HG03135 (cell line): ENCODE measurements at regions not wholly inside any gene's neighbourhood (a gene's known extent, or its start where the extent isn't known, plus 50 kb on each side); places are given as distances from the start of the nearest gene placed in this dataset.
"Not testable (repeated sequence)": the region's sequence is repeated elsewhere in the genome, so short reads cannot be mapped to it uniquely, and the experiment has no call there.

Experiments
- ATAC-seq: cut with Tn5 transposase; IDR thresholded peaks from one replicate; pipeline ENCODE4 v1.9.1; 2021; ENCODE audit warnings: mild to moderate bottlenecking, moderate library complexity; ENCODE audit not compliant: unreplicated experiment

DNA sequence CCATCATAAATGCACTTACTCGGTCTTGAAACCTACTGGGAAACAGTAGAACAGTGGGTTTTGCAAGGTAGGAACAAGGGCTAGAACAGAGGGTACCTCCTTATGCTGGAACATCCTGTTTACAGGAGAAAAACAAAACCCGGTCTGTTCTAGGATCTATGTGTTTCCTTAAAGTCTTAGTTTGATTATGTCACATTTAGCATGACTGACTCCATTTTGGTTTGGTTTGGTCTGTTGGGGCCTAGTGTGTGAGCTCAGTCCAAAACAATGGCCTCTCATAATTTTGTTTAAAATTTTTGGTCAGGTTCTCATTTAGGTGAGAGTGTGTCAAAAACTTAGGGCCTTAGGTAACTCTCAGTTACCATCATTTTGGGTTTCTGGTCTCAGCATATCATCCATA is 96.3 kb upstream of the TRIM24 start:
- ATAC-seq = no peak

DNA sequence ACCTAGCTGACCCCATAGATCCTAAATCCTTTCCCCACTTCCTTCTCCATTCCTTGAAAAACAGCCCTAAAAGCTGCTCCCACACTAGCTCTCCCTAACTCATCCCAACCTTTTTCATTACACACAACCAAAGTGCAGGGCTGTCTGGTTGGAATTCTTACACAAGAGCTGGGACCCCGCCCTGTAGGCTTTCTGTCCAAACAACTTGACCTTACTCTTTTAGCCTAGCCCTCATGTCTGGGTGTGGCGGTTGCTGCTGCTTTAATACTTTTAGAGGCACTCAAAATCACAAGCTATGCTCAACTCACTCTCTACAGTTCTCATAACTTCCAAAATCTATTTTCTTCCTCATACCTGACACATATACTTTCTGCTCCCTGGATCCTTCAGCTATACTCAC is 93.9 kb upstream of the TRIM24 start:
- ATAC-seq = not testable (repeated sequence)

DNA sequence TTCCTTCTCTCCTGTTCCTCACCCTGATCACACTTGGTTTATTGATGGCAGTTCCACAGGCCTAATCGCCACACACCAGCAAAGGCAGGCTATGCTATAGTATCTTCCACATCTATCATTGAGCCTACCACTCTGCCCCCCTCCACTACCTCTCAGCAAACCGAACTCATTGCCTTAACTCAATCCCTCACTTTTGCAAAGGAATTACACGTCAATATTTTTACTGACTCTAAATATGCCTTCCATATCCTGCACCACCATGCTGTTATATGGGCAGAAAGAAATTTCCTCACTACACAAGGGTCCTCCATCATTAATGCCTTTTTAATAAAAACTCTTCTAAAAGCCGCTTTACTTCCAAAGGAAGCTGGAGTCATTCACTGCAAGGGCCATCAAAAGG is 93.4 kb upstream of the TRIM24 start:
- ATAC-seq = not testable (repeated sequence)

DNA sequence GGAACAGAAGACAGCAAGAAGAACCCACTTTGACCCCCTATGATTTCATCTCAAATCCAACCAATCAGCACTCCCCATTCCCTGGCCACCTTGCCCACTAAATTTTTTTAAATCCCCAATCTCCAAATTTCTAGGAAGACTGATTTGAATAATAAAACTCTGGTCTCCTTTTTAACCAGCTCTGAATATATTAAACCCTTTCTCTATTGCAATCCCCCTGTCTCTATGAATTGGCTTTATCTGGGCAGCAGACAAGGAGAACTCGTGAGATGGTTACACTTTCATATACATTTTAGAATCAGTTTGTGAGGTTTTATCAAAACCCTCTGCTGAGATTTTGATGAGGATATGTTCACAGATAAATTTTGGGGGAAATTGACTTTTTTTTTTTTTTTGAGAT is 90.3 kb upstream of the TRIM24 start:
- no peak for ATAC-seq

DNA sequence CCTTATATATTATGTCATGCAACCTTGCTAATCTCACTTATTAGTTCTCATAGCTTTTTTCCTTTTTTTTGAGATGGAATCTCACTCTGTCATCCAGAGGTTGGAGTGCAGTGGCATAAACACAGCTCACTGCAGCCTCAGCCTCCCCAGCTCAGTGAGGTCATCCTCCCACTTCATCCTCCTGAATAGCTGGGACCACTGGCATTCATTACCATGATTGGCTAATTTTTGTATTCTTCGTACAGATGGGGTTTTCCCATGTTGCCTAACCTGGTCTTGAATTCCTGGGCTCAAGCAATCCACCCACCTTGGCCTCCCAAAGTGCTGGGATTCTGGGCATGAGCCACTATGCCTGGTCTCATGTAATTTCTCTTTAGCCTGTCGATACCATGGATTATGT is 89.1 kb upstream of the TRIM24 start:
- no peak for ATAC-seq

DNA sequence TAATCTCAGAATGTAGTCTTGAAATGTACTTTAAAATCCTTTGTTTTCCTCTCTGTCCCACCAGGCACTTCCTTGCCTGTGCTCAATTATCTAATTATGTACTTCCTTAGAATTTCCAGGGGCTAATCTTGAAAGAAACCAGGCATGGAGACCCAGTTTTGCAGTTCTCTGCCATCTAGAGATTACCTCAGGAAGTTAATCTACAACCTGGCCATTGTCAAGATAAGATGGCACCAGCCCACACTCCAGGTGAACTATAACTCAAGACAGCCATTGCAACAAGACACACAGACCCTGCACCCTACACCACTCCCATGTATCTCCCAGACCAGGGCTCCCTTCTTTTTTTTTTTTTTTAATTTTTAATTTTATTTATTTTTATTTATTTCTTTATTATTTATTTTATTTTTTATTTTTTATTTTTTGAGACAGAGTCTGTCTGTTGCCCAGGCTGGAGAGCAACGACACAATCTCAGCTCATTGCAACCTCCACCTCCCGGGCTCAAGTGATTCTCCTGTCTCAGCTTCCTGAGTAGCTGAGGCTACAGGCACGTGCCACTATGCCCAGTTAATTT is 85.9 kb upstream of the TRIM24 start:
- ATAC-seq = no peak

DNA sequence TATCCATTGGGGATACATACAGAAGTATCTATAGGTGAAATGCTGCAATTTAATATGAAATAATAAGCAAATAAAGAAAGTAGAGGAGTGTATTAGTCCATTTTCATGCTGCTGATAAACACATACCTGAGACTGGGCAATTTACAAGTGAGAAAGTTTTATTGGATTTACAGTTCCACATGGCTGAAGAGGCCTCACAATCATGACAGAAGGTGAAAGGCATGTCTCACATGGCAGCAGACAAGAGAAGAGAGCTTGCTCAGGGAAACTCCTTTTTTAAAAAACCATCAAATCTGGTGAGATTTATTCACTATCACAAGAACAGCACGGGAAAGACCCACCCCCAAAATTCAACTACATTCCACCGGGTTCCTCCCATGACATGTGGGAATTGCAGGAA is 82.8 kb upstream of the TRIM24 start:
- no peak for ATAC-seq

DNA sequence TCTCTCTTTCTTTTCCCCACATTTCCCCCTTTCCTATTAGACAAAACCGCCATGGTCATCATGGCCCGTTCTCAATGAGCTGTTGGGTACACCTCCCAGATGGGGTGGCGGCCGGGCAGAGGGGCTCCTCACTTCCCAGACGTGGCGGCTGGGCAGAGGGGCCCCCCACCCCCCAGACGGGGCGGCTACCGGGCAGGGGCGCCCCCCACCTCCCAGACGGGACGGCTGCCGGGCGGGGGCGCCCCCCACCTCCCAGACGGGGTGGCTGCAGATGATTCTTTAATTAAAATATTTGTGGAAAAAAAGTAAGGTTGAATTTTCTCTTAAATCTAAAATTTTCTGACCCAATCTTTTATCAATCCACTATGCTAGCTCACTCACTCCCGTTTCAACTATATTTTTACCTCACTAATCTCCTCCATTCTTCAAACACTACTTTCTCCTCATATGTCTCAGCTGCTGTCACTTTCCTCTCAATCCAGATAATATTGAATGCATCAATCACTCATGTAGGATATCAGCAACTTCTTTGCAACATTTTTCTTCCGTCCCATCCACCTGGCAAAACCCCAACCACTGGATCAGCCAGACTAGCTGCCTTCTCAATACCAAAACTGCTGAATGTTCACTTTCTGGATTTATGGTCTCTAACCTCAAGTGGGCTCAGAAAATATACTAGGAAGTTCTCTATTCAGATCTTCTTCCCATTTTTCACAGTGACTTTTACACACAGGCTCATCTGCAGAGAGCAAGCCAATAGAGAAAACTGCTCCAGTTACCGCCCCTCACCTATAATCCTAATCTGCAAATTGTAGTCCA is 81.1 kb upstream of the TRIM24 start:
- ATAC-seq = no peak

DNA sequence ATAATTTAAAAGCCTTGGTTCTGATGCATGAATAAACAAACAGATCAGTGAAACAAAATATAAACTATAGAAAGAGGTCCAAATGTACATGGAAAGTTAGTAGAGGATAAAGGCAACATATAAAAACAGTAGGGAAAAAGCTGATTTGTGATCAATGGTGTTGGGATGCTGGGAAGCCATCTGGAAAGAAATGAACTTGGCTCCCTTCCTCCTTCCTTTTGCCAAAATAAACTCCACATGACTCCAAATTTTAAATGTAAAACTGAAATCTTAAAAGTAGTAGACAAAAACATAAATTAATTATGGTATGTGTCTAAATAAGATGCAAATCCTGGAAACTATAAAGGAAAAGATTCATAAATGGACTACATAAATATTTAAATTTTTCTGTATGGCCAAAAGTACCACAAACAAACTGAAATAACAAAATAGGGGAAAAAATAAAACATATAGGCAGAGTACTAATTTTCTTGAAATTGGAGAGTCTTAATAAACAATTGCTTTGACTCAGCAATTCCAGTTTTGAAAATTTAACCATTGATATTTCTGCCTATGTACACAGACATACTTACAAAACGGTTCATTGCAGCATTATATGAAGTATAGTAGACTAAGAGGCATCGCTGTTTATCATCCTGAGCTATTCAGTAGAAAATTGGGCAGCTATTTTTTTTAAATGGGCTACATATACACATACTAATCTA is 77.0 kb upstream of the TRIM24 start:
- no peak for ATAC-seq

DNA sequence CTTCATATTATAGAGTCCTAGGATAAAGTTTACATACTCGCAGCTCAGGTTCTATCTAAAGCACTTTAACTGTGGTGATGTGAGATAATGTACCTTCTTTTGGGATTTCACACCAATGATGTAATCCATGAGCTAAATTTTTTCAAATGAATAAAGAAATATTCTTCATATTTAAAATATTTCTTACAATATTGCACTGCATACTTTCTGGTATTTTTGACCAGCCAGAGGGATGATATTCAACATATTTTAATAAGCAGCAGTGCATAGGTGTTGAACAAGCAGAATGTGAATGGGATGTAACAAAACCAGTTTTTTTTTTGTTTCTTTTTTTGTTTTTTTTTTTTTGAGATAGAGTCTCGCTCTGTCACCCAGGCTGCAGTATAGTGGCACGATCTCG is 73.2 kb upstream of the TRIM24 start:
- ATAC-seq = no peak

DNA sequence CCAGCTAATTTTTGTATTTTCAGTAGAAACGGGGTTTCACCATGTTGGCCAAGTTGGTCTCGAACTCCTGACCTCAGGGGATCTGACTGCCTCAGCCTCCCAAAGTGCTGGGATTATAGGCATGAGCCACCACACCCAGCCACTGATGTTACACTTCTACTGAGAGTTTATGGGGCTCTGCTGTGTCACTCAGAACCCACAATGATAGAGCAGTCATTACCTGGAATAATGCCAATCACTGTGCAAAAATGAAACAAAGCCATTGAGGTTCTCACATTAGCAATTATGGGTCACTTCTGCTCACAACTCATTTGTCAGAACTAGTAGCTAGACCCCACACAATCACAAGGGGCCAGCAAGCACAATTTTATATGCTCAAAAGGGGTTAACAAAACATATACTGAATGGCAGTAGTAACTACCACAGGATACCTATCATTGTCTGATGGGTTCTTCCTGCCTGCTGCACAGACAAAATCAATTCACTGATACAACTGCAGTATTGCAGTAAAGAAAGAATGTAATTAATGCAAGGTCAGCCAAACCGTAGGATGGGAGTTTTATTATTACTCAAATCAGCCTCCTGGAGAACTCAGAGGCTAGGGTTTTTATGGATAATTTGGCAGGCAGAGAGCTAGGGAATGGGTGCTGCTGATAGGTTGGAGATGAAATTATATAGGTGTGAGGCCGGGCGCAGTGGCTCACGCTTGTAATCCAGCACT is 72.1 kb upstream of the TRIM24 start:
- no peak for ATAC-seq

DNA sequence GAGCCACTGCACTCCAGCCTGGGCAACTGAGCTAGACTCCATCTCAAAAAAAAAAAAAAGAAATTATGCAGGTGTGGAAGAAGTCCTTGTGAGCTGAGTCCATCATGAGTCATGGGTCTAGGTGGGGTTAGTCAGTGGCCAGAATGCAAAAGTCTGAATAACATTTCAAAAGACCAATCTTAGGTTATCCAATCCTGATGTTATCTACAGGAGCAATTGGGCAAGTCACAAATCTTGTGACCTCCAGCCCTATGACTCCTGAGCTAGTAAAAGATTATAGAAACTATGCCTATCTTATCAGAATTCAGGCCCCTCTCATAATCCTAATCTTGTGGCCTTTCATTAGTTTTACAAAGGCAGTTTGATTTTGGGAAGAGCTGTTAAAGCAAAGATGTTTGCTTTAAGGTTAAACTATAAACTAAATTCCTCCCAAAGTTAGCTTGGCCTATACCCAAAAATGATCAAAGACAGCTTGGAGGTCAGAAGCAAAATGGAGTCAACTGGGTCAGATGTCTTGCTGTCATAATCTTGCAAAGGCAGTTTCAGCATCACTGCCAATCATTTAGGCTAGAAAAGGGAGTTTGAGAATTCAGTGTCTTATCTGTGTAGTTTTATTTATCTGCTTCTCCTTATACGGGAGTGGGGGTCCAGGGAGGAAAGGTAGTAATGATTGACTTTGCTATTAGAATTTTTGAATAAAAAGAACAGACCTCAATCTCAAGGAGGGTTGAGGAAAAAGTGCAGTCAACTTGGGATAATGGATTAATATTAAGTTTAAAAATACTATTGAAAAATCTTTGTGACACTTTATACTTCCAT is 71.2 kb upstream of the TRIM24 start:
- ATAC-seq = no peak

DNA sequence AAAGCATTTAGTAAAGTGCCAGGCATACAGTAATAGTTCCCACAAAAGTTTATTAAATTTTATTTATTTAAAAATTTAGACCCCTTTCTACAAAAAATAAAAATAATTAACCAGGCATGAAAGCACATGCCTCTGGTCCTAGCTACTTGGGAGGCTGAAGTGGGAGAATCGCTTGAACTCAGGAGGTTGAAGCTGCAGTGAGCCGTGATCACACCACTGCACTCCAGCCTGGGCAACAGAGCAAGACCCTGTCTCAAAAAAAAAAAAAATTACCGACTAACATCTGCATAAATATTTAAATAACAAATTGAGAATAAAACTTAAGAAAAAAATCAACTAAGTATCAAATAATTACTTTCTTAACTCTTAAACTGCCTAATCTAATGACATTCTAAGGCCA is 64.3 kb upstream of the TRIM24 start:
- no peak for ATAC-seq

DNA sequence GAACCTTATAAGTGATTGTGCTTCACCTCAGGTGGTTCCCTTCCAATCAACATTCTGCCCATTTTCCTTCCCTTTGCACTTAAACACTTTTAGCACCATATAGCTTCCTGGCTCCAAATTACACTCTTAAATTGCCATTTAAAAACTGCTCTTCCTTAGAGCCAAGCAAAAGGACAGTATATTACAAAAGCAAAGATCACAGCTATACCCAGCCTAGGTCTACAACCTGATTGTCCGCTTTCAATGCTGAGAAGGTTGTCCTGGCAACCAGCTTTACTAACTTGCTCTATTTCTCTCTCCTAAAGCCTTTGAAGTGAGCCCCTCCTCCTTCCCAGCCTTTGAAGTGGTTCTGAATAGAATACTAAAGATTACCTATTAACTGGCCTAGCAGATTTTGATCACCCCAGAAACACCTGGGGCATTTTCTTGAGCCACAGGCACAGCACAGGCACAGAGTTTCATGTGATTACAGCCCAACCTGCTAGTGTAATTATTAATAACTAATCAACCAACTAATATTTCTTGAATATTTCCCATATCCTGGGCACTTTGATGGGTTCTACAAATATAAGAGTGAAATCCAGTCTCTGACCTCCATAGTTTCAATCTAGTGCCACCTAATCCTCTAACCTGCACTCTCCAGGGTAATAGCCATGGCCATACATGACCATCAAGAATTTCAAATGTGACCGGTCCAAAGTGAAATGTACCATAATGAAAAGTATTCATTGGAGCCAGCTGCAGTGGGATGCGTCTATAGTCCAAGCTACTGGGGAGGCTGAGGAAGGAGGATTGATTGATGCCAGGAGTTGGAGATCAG is 63.6 kb upstream of the TRIM24 start:
- peak; percentile 99 for ATAC-seq

DNA sequence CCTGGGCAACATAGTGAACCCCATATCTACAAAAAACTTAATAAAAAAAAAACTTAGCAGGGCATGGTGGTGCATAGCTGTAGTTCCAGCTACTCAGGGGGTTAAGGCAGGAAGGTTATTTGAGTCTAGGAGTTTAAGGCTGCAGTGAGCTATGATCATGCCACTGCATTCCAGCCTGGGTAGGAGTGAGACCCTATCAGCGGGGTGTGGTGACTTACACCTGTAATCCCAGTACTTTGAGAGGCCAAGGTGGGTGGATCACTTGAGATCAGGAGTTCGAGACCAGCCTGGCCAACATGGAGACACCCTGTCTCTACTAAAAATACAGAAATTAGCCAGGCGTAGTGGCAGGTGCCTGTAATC is 63.0 kb upstream of the TRIM24 start:
- ATAC-seq = not testable (repeated sequence)

DNA sequence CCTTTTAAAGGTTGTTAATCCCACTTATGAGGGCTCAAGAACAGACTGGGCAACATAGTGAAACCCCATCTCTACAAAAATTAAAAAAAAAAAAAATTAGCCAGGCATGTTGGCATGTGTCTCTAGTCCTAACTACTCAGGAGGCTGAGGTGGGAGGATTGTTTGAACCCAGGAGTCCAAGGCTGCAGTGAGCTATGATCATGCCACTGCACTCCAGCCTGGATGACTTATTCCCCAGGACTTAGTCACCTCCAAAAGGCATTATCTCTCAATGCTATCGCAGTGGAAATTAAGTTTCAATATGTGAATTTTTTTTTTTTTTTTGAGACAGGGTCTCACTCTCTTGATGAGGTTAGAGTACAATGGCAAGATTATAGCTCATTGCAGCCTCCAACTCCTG is 61.2 kb upstream of the TRIM24 start:
- no peak for ATAC-seq

DNA sequence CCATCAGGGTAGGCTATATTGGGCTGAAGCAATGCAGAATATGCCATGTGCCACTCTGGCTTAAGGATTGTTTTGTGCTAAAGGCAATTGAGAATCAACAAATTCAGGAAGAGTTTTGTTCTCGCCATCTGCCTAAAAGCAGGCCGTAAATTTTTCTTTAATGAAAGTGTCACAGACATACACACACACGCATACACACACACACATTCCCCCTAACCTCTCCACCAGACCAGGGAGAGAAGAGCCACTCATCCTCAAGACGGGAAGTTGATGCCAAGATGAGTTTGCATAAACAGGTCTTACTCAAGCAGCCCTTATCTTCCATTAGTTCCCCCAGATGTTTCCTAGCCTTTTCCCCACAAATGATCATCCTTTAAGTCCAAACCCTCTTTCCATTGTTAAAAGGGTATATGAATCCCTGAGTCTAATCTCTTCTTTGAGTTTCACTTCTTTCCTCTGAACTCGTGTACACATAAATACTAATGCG is 59.6 kb upstream of the TRIM24 start:
- ATAC-seq = no peak

DNA sequence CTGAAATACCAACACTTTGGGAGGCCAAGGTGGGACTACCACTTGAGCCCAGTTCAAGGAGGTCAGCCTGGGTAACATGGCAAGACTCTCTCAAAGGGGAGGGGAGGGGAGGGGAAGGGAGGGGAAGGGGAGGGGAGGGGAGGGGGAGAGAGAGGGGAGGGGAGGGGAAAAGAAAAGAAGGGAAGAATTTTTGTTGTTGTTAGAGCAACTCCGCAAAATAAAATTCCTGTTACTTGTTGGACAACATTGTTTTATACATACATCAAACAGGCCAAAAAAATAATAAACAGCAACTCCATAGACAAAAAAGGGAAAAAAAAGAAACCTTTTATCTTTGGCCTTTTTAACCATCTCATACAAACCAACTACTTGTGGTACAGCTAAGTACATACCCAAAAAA is 57.3 kb upstream of the TRIM24 start:
- no peak for ATAC-seq

DNA sequence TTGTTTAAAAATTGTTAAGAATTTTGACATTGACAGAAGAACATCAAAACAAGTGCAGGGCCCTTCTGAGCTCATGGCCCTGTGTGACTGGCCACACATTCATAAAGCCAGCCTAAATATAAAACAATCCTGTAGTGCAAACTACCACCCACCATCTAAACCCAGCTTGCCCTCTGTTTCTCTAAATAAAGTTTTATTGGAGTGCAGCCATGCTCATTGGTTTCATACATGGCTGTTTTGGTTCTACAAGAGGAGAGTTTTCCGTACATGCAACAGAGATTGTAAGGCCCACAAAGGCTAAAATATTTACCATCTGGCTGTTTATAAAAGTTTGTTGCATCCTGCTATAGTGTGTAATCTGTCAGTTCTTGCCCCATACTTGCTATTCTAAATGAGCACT is 54.6 kb upstream of the TRIM24 start:
- ATAC-seq = no peak

DNA sequence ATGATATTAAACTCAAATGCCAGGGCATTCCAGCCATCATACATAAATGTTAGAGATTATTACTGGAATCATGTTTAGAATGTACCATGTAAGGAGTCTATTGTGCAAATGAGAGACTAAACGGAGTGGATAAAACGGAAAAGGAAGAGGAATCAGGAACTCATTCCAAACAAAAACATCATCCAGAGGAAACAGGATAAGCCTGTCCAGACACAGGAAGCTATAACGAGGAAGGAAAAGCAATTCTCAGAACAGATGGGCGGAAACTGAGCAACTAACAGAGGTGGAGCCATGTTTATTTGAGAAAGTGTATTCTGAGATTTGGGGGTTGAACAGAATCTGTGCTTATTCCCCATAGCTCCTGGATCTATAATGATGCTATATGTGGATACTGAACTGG is 52.3 kb upstream of the TRIM24 start:
- no peak for ATAC-seq
